H1 (cell line): ENCODE measurements at regions not wholly inside any gene's neighbourhood (a gene's known extent, or its start where the extent isn't known, plus 50 kb on each side); places are given as distances from the start of the nearest gene placed in this dataset.

ENCODE experiments used
- CTCF ChIA-PET: fragments of 300-600 bp; sonication (Branson Sonifier 250); formaldehyde crosslinking; loops from one replicate; lab custom pipeline; 2021; ENCODE audit not compliant: partially characterized antibody; lab: Charles Lee
- POLR2A ChIA-PET: fragments of 300-600 bp; sonication (Branson Sonifier 250); formaldehyde crosslinking; loops from one replicate; lab custom pipeline; 2021; ENCODE audit warnings: inconsistent platforms; ENCODE audit not compliant: partially characterized antibody; lab: Charles Lee
- DNase-seq, 2 experiments: peaks; one replicate each; pipeline versions ENCODE4 v3.0.0 to v3.0.0-alpha.2; 2010 to 2022; ENCODE audit warnings: low spot score in 2 of 2, low read depth in 1 of 2, mixed read lengths in 1 of 2
- FAIRE-seq: peaks from 2 replicates; lab custom pipeline; 2011; peaks lifted over from hg19 to GRCh38; lab: Jason Lieb, UNC
- H2AFZ ChIP-seq: 2 replicates; pipeline ENCODE4 v1.8.1; 2012; ENCODE audit warnings: low read length, inconsistent platforms
- H2AK5ac ChIP-seq: 2 replicates; pipeline ENCODE4 v1.6.1; 2013; ENCODE audit warnings: low read depth, low read length
- H2BK120ac ChIP-seq: replicated peaks from 2 replicates; pipeline ENCODE3; 2013; ENCODE audit warnings: low read depth, low read length, inconsistent platforms
- H2BK12ac ChIP-seq: 2 replicates; pipeline ENCODE4 v1.6.1; 2013; ENCODE audit warnings: low read depth, low read length
- H2BK15ac ChIP-seq: 2 replicates; pipeline ENCODE4 v1.6.1; 2013; ENCODE audit warnings: low read length
- H2BK20ac ChIP-seq: 2 replicates; pipeline ENCODE4 v1.6.1; 2013; ENCODE audit warnings: low read length
- H2BK5ac ChIP-seq: 2 replicates; pipeline ENCODE4 v1.6.1; 2013; ENCODE audit warnings: low read depth, low read length
- H3K14ac ChIP-seq: 2 replicates; pipeline ENCODE4 v1.6.1; 2013; ENCODE audit warnings: inconsistent platforms; ENCODE audit not compliant: insufficient read length
- H3K18ac ChIP-seq: 2 replicates; pipeline ENCODE4 v1.6.1; 2013; ENCODE audit warnings: low read length; ENCODE audit errors: extremely low read depth
- H3K23ac ChIP-seq: 2 replicates; pipeline ENCODE4 v1.6.1; 2013; ENCODE audit warnings: inconsistent platforms; ENCODE audit not compliant: insufficient read length
- H3K23me2 ChIP-seq: 2 replicates; pipeline ENCODE4 v1.6.1; 2013; ENCODE audit warnings: low read depth, low read length
- H3K27ac ChIP-seq: 2 replicates; pipeline ENCODE4 v1.6.1; 2011; ENCODE audit warnings: low read depth, low read length, inconsistent platforms
- H3K27me3 ChIP-seq, 4 experiments: replicated peaks in 1 of 4; 1 replicate in 1 of 4; 2 replicates in 3 of 4; pipeline versions ENCODE4 v1.6.1 to v1.8.1; 2011 to 2013; ENCODE audit warnings: low read length in 3 of 4, mild to moderate bottlenecking in 3 of 4, inconsistent platforms in 2 of 4, mixed read lengths in 2 of 4, moderate library complexity in 1 of 4; ENCODE audit not compliant: control insufficient read depth in 3 of 4, insufficient read depth in 3 of 4; ENCODE audit errors: extremely low read depth in 1 of 4
- H3K36me3 ChIP-seq, 4 experiments: 2 replicates each; pipeline versions ENCODE4 v1.6.1 to v1.8.1; 2011 to 2013; ENCODE audit warnings: mild to moderate bottlenecking in 4 of 4, low read length in 3 of 4, moderate library complexity in 2 of 4, control low read depth in 1 of 4, inconsistent platforms in 1 of 4; ENCODE audit not compliant: insufficient read depth in 4 of 4, control insufficient read depth in 2 of 4
- H3K4ac ChIP-seq: replicated peaks from 2 replicates; pipeline ENCODE3; 2013; ENCODE audit warnings: low read length, low read depth, mixed read lengths, inconsistent platforms; ENCODE audit not compliant: insufficient read length
- H3K4me1 ChIP-seq, 4 experiments: replicated peaks in 1 of 4; 1 replicate in 1 of 4; 2 replicates in 3 of 4; pipeline versions ENCODE4 v1.6.1 to v1.8.1; 2011 to 2013; ENCODE audit warnings: low read length in 3 of 4, inconsistent platforms in 2 of 4, mixed read lengths in 1 of 4; ENCODE audit not compliant: insufficient read depth in 4 of 4, control insufficient read depth in 3 of 4
- H3K4me2 ChIP-seq, 2 experiments: 2 replicates each; pipeline versions ENCODE4 v1.6.1 to v1.8.1; 2011 to 2013; ENCODE audit warnings: low read depth in 2 of 2, low read length in 2 of 2, control low read depth in 1 of 2, inconsistent platforms in 1 of 2, mild to moderate bottlenecking in 1 of 2; ENCODE audit not compliant: insufficient read depth in 1 of 2
- H3K4me3 ChIP-seq, 4 experiments: fragments of 200-600, 300-600 bp in 1 of 4; sonication (generic), shearing (Covaris generic), sonication (Bioruptor Twin) in 1 of 4; 2 replicates each; pipeline versions ENCODE4 v1.5.1 to v1.8.1; 2011 to 2016; ENCODE audit warnings: low read length in 4 of 4, low read depth in 3 of 4, control low read depth in 2 of 4, inconsistent platforms in 2 of 4, mild to moderate bottlenecking in 2 of 4, mixed read lengths in 1 of 4, moderate library complexity in 1 of 4; ENCODE audit not compliant: insufficient read depth in 2 of 4; ENCODE audit errors: extremely low read depth in 1 of 4
- H3K56ac ChIP-seq: replicated peaks from 2 replicates; pipeline ENCODE3; 2013; ENCODE audit warnings: low read depth, mild to moderate bottlenecking, mixed read lengths, low read length, inconsistent platforms; ENCODE audit not compliant: insufficient read length
- H3K79me1 ChIP-seq: 2 replicates; pipeline ENCODE4 v1.6.1; 2013; ENCODE audit warnings: low read depth, low read length, control low read depth
- H3K79me2 ChIP-seq, 2 experiments: 2 replicates each; pipeline versions ENCODE4 v1.6.1 to v1.8.1; 2012 to 2013; ENCODE audit warnings: low read length in 2 of 2, mild to moderate bottlenecking in 2 of 2, inconsistent platforms in 1 of 2; ENCODE audit not compliant: insufficient read depth in 2 of 2, control insufficient read depth in 1 of 2
- H3K9ac ChIP-seq, 4 experiments: replicated peaks in 1 of 4; 1 replicate in 1 of 4; 2 replicates in 3 of 4; pipeline versions ENCODE4 v1.6.1 to v1.8.1; 2011 to 2013; ENCODE audit warnings: low read depth in 3 of 4, low read length in 3 of 4, control low read depth in 2 of 4, mild to moderate bottlenecking in 2 of 4, moderate library complexity in 2 of 4, inconsistent platforms in 1 of 4; ENCODE audit errors: extremely low read depth in 1 of 4
- H3K9me3 ChIP-seq, 2 experiments: 2 replicates each; pipeline versions ENCODE4 v1.6.1 to v1.8.1; 2012 to 2013; ENCODE audit warnings: mild to moderate bottlenecking in 2 of 2, moderate library complexity in 2 of 2, control low read depth in 1 of 2, inconsistent platforms in 1 of 2, low read depth in 1 of 2, low read length in 1 of 2, mixed read lengths in 1 of 2; ENCODE audit not compliant: insufficient read depth in 2 of 2
- H4K20me1 ChIP-seq, 2 experiments: replicated peaks in 1 of 2; 2 replicates each; pipeline versions ENCODE3 to v1.8.1; 2011 to 2013; ENCODE audit warnings: inconsistent platforms in 2 of 2, low read length in 2 of 2, mild to moderate bottlenecking in 1 of 2; ENCODE audit not compliant: insufficient read depth in 2 of 2, control insufficient read depth in 1 of 2
- H4K5ac ChIP-seq: 2 replicates; pipeline ENCODE4 v1.6.1; 2013; ENCODE audit warnings: low read length, low read depth, mixed read lengths, inconsistent platforms; ENCODE audit not compliant: insufficient read length
- H4K8ac ChIP-seq: 2 replicates; pipeline ENCODE4 v1.8.0; 2013; ENCODE audit warnings: mild to moderate bottlenecking, moderate library complexity, low read length, inconsistent platforms; ENCODE audit not compliant: insufficient read depth; ENCODE audit errors: extremely low read depth
- H4K91ac ChIP-seq: replicated peaks from 2 replicates; pipeline ENCODE3; 2013; ENCODE audit warnings: low read length, mixed read lengths, inconsistent platforms; ENCODE audit not compliant: insufficient read length
- TEAD4 ChIP-seq: IDR thresholded peaks from 2 replicates; pipeline ENCODE4 v1.6.1; 2012; ENCODE audit warnings: low read depth, low read length, inconsistent platforms, mixed read lengths
- WGBS, 2 experiments: shearing (Covaris generic) in 1 of 2; methylation state at CpG; one replicate each; pipeline versions ENCODE4 v1.1.6 to v1.1.7; 2013 to 2015; ENCODE audit warnings: low lambda C conversion rate in 2 of 2, mixed read lengths in 2 of 2, inconsistent platforms in 1 of 2, low coverage in 1 of 2, missing lambda C conversion rate in 1 of 2; ENCODE audit not compliant: insufficient replicate concordance in 2 of 2, insufficient coverage in 1 of 2, insufficient read length in 1 of 2; ENCODE audit errors: extremely low coverage in 1 of 2, missing lambda C conversion rate in 1 of 2; 5-methylcytosine and 5-hydroxymethylcytosine counted together
- TF ChIP-seq, protein P1 (sequence below): IDR thresholded peaks from 2 replicates; pipeline ENCODE4 v1.6.1; 2012; ENCODE audit warnings: low read length, inconsistent platforms

DNA sequence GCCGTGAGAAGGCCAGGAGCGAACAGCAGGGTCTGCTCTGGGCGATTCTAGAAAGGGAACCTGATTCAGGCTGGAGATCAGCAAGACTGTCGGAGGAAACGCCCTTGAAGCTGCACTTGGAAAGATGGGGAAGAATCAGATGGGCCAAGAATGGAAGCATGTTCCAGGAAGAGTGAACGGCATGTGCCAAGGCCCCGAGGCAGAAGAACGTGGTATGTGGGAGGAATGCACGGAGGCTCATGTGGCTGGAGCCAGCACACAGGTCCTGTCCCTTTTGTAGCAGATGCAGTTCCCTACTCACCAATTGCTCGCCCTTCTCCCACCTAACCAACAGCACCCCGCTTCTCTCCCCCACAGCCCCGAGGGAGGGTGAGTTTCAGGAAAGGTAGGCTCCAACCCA, 180.6 kb downstream of the TFAP2C start:
- Histone ChIP-seq H3K9me3 (no peaks in the 10 kb centered on the region), H4K8ac (no peak overlapping the region), H2BK20ac (0 out of 2 replicates have a peak overlapping the region, but pooled peaks have one; percentile 40), H3K18ac (no peak overlapping the region), H2AK5ac (no peak overlapping the region; the same call in 1 of the 2 replicates), H3K79me2 (no peaks in the 10 kb centered on the region), H4K5ac (no peak overlapping the region), H2BK12ac (peak overlapping the region; percentile 75; the same call in 1 of the 2 replicates), H3K23ac (no peak overlapping the region), H2BK15ac (0 out of 2 replicates have a peak overlapping the region, but pooled peaks have one; percentile 11), H3K9ac (no peak overlapping the region), H3K36me3 (no peaks in the 10 kb centered on the region), H3K4ac (no peak overlapping the region), H3K4me2 (no peak overlapping the region), H3K79me1 (no peaks in the 10 kb centered on the region; the same call in 1 of the 2 replicates), H4K91ac (no peak overlapping the region), H4K20me1 (peaks cover 0 to 5% of the 10 kb centered on the region in 2 experiments), H3K4me1 (peaks cover 6 to 27% (median 7%) of the 10 kb centered on the region in 4 experiments), H2BK5ac (no peak overlapping the region), H3K14ac (no peak overlapping the region), H3K27me3 (peaks cover 0 to 14% (median 0%) of the 10 kb centered on the region in 4 experiments; a peak in 3 of 7 replicates), H2BK120ac (no peak overlapping the region), H3K23me2 (peaks cover 8% of the 10 kb centered on the region), H3K27ac (no peak overlapping the region), H2AFZ (no peak overlapping the region), H3K56ac (no peak overlapping the region), H3K4me3 (no peak overlapping the region)
- TF ChIP-seq, protein P1, sequence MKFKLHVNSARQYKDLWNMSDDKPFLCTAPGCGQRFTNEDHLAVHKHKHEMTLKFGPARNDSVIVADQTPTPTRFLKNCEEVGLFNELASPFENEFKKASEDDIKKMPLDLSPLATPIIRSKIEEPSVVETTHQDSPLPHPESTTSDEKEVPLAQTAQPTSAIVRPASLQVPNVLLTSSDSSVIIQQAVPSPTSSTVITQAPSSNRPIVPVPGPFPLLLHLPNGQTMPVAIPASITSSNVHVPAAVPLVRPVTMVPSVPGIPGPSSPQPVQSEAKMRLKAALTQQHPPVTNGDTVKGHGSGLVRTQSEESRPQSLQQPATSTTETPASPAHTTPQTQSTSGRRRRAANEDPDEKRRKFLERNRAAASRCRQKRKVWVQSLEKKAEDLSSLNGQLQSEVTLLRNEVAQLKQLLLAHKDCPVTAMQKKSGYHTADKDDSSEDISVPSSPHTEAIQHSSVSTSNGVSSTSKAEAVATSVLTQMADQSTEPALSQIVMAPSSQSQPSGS: no peak
- TF ChIP-seq TEAD4: 0 out of 2 replicates have a peak, but pooled peaks have one; percentile 28
- DNase-seq (no peak), FAIRE-seq (no peak)
- CTCF ChIA-PET: no interaction called here
- 82% methylated on average over 12 of the region's 12 CpGs; no CpG with 5 or more reads in 1 of the 2 experiments for WGBS, 2 experiments
- POLR2A ChIA-PET: no interaction called here
